Left renal cortex interstitium (tissue), 4 donors: ENCODE measurements at regions not wholly inside any gene's neighbourhood (a gene's known extent, or its start where the extent isn't known, plus 50 kb on each side); places are given as distances from the start of the nearest gene placed in this dataset.

ENCODE experiments used
- DNase-seq, 4 donors: peaks; one replicate each; pipeline ENCODE4 v3.0.0-alpha.2; 2013; ENCODE audit warnings: low read depth in 4 of 4, low spot score in 2 of 4, missing footprints in 1 of 4

GRCh38 chr11:134575504-134576230 is 163.6 kb upstream of the B3GAT1 start:
- no peak for DNase-seq

- DNase-seq, result no peak
Observed at GRCh38 chr11:134574947-134575346, 162.9 kb upstream of the B3GAT1 start.

GRCh38 chr11:134574425-134574824 is 162.4 kb upstream of the B3GAT1 start:
- DNase-seq, result no peak

GRCh38 chr11:134573857-134574256 is 161.8 kb upstream of the B3GAT1 start:
- DNase-seq, result no peak

GRCh38 chr11:134572741-134573675 is 161.0 kb upstream of the B3GAT1 start:
- DNase-seq, result no peak

- no peak for DNase-seq
Observed at GRCh38 chr11:134571301-134571700, 159.3 kb upstream of the B3GAT1 start.

GRCh38 chr11:134569195-134569594 is 157.2 kb upstream of the B3GAT1 start:
- DNase-seq, result no peak

- no peak for DNase-seq
Observed at GRCh38 chr11:134566311-134566710, 154.3 kb upstream of the B3GAT1 start.

GRCh38 chr11:134565343-134565891 is 153.4 kb upstream of the B3GAT1 start:
- DNase-seq, result no peak

- no peak for DNase-seq
Observed at GRCh38 chr11:134564472-134565200, 152.6 kb upstream of the B3GAT1 start.

GRCh38 chr11:134562941-134563471 is 151.0 kb upstream of the B3GAT1 start:
- no peak for DNase-seq

- DNase-seq, result no peak
Observed at GRCh38 chr11:134562196-134562595, 150.2 kb upstream of the B3GAT1 start.

- no peak for DNase-seq
Observed at GRCh38 chr11:134561331-134561720, 149.3 kb upstream of the B3GAT1 start.

GRCh38 chr11:134560566-134561330 is 148.7 kb upstream of the B3GAT1 start:
- DNase-seq, result no peak

GRCh38 chr11:134560066-134560465 is 148.0 kb upstream of the B3GAT1 start:
- DNase-seq, result no peak

- DNase-seq, result no peak
Observed at GRCh38 chr11:134559602-134559962, 147.5 kb upstream of the B3GAT1 start.

GRCh38 chr11:134558916-134559601 is 147.0 kb upstream of the B3GAT1 start:
- DNase-seq, result no peak

GRCh38 chr11:134558258-134558835 is 146.3 kb upstream of the B3GAT1 start:
- DNase-seq, result no peak
